Thyroid gland (tissue), 4 donors: ENCODE measurements at regions not wholly inside any gene's neighbourhood (a gene's known extent, or its start where the extent isn't known, plus 50 kb on each side); places are given as distances from the start of the nearest gene placed in this dataset.

Source experiments
- DNase-seq, 2 donors: peaks; one replicate each; pipeline ENCODE4 v3.0.0-alpha.2; 2019
- H3K27ac ChIP-seq, 3 donors: fragments of 200-600 bp; sonication (generic); 1 replicate in 2 of 3; 2 replicates in 1 of 3; pipeline ENCODE4 v1.5.1; 2016 to 2019; ENCODE audit warnings: mild to moderate bottlenecking in 1 of 3, moderate library complexity in 1 of 3
- H3K27me3 ChIP-seq: fragments of 200-600 bp; sonication (generic); one replicate; pipeline ENCODE4 v1.5.1; 2019
- H3K36me3 ChIP-seq, 2 donors: fragments of 200-600 bp; sonication (generic); one replicate each; pipeline ENCODE4 v1.5.1; 2016 to 2019
- H3K4me1 ChIP-seq, 2 donors: fragments of 200-600 bp; sonication (generic); one replicate each; pipeline ENCODE4 v1.5.1; 2017 to 2019
- H3K4me3 ChIP-seq, 3 donors: fragments of 200-600 bp; sonication (generic); replicated peaks in 1 of 3; 1 replicate in 2 of 3; 2 replicates in 1 of 3; pipeline ENCODE4 v1.5.1; 2016; ENCODE audit warnings: mild to moderate bottlenecking in 1 of 3
- H3K9me3 ChIP-seq: fragments of 200-600 bp; sonication (generic); one replicate; pipeline ENCODE4 v1.5.1; 2017
- CTCF ChIP-seq, 6 experiments: fragments of 200-600 bp in 3 of 6; fragments of 450-650 bp in 3 of 6; sonication (generic) in 3 of 6; IDR thresholded peaks; one replicate each; pipeline ENCODE4 v1.5.1; 2016 to 2019; ENCODE audit warnings: antibody characterized with exemption in 6 of 6, mild to moderate bottlenecking in 2 of 6, inconsistent platforms in 1 of 6, moderate library complexity in 1 of 6
- POLR2A ChIP-seq, 2 donors: fragments of 450-650 bp; IDR thresholded peaks; one replicate each; pipeline ENCODE4 v1.6.1; 2017; ENCODE audit warnings: antibody characterized with exemption in 2 of 2, mild to moderate bottlenecking in 2 of 2, moderate library complexity in 1 of 2
- WGBS, 2 donors: methylation state at CpG; one replicate each; pipeline ENCODE4 v1.1.5; 2017; 5-methylcytosine and 5-hydroxymethylcytosine counted together
- intact Hi-C: fragments of 100-400 bp; cut with DNase I; formaldehyde crosslinking; loops from one replicate; pipeline ENCODE4 v1.15.1; 2023

- TF ChIP-seq POLR2A (IDR thresholded peaks at IDR 0.05) (no peak), CTCF (IDR thresholded peaks at IDR 0.05) (no peak)
Observed at GRCh38 chr2:238551091-238551490, 124.4 kb downstream of the ASB1 start.

GRCh38 chr2:238552226-238552625, 125.5 kb downstream of the ASB1 start:
- Histone ChIP-seq H3K4me1 (no peaks in the 10 kb centered on the region), H3K27ac (no peak overlapping the region), H3K9me3 (no peaks in the 10 kb centered on the region), H3K36me3 (no peaks in the 10 kb centered on the region), H3K27me3 (no peaks in the 10 kb centered on the region), H3K4me3 (no peak overlapping the region)
- intact Hi-C loops: no loop called here
- DNase-seq: no peak
- 95 to 97% methylated on average over 5 of the region's 5 CpGs for WGBS, 2 donors
- TF ChIP-seq POLR2A (IDR thresholded peaks at IDR 0.05) (no peak), CTCF (IDR thresholded peaks at IDR 0.05) (no peak)

More at GRCh38 chr2:238551091-238551490, 124.4 kb downstream of the ASB1 start:
- no peak overlapping the region for H3K4me3 ChIP-seq
- H3K27ac ChIP-seq: no peak overlapping the region
- no peaks in the 10 kb centered on the region for H3K27me3 ChIP-seq
- 93 to 97% methylated on average over 3 of the region's 3 CpGs for WGBS, 2 donors
- no peaks in the 10 kb centered on the region for H3K4me1 ChIP-seq
- DNase-seq: no peak
- no peaks in the 10 kb centered on the region for H3K36me3 ChIP-seq
- H3K9me3 ChIP-seq: no peaks in the 10 kb centered on the region
- intact Hi-C loops: no loop called here

- H3K36me3 ChIP-seq: no peaks in the 10 kb centered on the region
- no peak overlapping the region for H3K27ac ChIP-seq
- H3K9me3 ChIP-seq: no peaks in the 10 kb centered on the region
- no peak for DNase-seq
- TF ChIP-seq POLR2A (IDR thresholded peaks at IDR 0.05): no peak
- no peak for TF ChIP-seq CTCF (IDR thresholded peaks at IDR 0.05)
- peaks cover 1 to 5% of the 10 kb centered on the region in 2 donors for H3K4me1 ChIP-seq
- intact Hi-C loops: no loop called here
- no peaks in the 10 kb centered on the region for H3K27me3 ChIP-seq
- WGBS, 2 donors: 95% methylated on average over 4 of the region's 4 CpGs
- no peak overlapping the region for H3K4me3 ChIP-seq
Observed at GRCh38 chr2:238553159-238553558, 126.4 kb downstream of the ASB1 start.

- no peaks in the 10 kb centered on the region for H3K36me3 ChIP-seq
- no peak overlapping the region for H3K27ac ChIP-seq
- H3K9me3 ChIP-seq: no peaks in the 10 kb centered on the region
- no peak for TF ChIP-seq POLR2A (IDR thresholded peaks at IDR 0.05)
- no peak for TF ChIP-seq CTCF (IDR thresholded peaks at IDR 0.05)
- 78 to 85% methylated on average over 25 to 26 of the region's 26 CpGs for WGBS, 2 donors
- no peak for DNase-seq
- no peak overlapping the region for H3K4me3 ChIP-seq
- H3K4me1 ChIP-seq: peaks cover 9 to 18% of the 10 kb centered on the region in 2 donors
- no peaks in the 10 kb centered on the region for H3K27me3 ChIP-seq
- intact Hi-C loops: no loop called here
Observed at GRCh38 chr2:238554468-238555315, 128.0 kb downstream of the ASB1 start.

GRCh38 chr2:238555786-238556542, 129.2 kb downstream of the ASB1 start:
- Histone ChIP-seq H3K36me3 (no peaks in the 10 kb centered on the region), H3K27ac (no peak overlapping the region), H3K4me3 (no peak overlapping the region), H3K4me1 (peaks cover 9 to 22% of the 10 kb centered on the region in 2 donors), H3K9me3 (no peaks in the 10 kb centered on the region), H3K27me3 (no peaks in the 10 kb centered on the region)
- 84% methylated on average over 13 of the region's 13 CpGs for WGBS, 2 donors
- DNase-seq: no peak
- TF ChIP-seq POLR2A (IDR thresholded peaks at IDR 0.05) (no peak), CTCF (IDR thresholded peaks at IDR 0.05) (no peak)
- intact Hi-C loops: no loop called here
